ENCODE measurements at regions not wholly inside any gene's neighbourhood (a gene's known extent, or its start where the extent isn't known, plus 50 kb on each side); places are given as distances from the start of the nearest gene placed in this dataset.

GRCh38 chr13:44843403-44843802, 145.9 kb downstream of the NUFIP1 start (continued):
- no peak for TF ChIP-seq CHD7 (IDR thresholded peaks at IDR 0.05; ENCODE audit: insufficient replicate concordance, low read length)
- TF ChIP-seq MAFK (IDR thresholded peaks at IDR 0.05; ENCODE audit: low read depth, low read length): no peak
- TF ChIP-seq EP300 (IDR thresholded peaks at IDR 0.05; ENCODE audit: borderline replicate concordance in 1 of 2, low read depth in 2 of 2, low read length in 2 of 2): no peak
- no peak for TF ChIP-seq SP4 (IDR thresholded peaks at IDR 0.05; ENCODE audit: low read length)
- no peak for TF ChIP-seq SRF (IDR thresholded peaks at IDR 0.05; ENCODE audit: low read depth, low read length)
